Erythroblast (primary cell): ENCODE measurements at regions not wholly inside any gene's neighbourhood (a gene's known extent, or its start where the extent isn't known, plus 50 kb on each side); places are given as distances from the start of the nearest gene placed in this dataset.

Experiments used
- DNase-seq, 2 experiments: peaks; one replicate each; lab custom pipeline; 2025; lab: John Stamatoyannopoulos, UW
- GATA1 ChIP-seq: IDR thresholded peaks from 2 replicates; pipeline ENCODE4 v1.6.1; 2011; ENCODE audit warnings: low read depth, mild to moderate bottlenecking, control low read depth, low read length, moderate library complexity
- POLR2A ChIP-seq: IDR thresholded peaks from 2 replicates; pipeline ENCODE4 v1.6.1; 2011; ENCODE audit warnings: mild to moderate bottlenecking, low read length

GRCh38 chr5:133742431-133742988 lies 130.2 kb upstream of the FSTL4 start:
- TF ChIP-seq POLR2A (no peak), GATA1 (no peak)
- DNase-seq: no peak

GRCh38 chr5:133741818-133742355 lies 129.5 kb upstream of the FSTL4 start:
- TF ChIP-seq POLR2A (no peak), GATA1 (no peak)
- no peak for DNase-seq

- TF ChIP-seq POLR2A (no peak), GATA1 (no peak)
- DNase-seq: no peak
Measured at GRCh38 chr5:133741396-133741795, 129.1 kb upstream of the FSTL4 start.

DNA sequence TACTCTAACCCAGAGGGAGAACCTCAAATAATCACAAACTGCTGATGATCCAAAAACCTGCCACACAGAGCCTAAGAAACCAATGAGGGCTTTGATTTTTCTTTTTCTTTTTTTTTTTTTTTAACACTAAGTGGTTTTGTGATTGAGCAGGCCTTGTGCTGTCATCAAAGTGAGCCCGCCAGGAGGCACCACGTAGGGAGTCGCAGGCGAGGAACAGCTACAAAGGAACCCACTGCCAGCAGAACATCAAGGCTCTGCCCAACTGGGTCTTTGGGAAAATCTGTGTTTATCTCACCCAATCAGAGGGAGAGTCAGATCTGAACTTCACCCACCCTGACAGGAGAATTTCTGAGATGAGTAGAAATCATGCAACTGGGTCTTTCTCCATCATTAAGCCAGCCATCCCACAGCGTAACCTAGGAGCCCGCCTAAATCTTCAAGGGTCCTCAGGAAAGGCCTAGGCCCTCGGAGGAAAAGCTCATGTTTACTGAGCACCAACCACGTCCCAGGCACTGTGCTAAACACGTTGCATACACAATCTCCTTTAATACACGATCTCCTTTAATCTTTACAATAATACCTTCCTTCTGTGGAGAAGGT lies 126.9 kb upstream of the FSTL4 start:
- DNase-seq: no peak
- TF ChIP-seq POLR2A: no peak
- TF ChIP-seq GATA1: no peak

DNA sequence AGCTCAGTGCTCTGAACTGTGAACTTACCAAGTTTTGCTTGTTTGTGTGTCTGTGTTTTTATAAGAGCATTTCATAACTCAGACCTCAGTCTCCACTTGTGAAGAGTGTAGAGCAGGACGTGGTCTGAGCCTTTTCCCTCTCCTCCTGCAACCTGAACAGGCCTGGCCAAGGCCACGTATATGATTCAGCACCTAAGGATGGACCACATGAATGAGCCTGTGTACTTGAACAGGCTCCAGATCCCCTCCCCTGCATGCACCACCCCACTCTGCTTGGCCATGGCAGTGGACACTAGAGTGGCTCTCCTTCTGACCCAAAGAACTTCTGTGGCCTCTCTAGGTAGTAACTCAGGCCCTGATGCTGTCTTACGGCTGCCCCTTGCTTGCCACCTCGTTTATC lies 125.9 kb upstream of the FSTL4 start:
- no peak for DNase-seq
- no peak for TF ChIP-seq GATA1
- no peak for TF ChIP-seq POLR2A

DNA sequence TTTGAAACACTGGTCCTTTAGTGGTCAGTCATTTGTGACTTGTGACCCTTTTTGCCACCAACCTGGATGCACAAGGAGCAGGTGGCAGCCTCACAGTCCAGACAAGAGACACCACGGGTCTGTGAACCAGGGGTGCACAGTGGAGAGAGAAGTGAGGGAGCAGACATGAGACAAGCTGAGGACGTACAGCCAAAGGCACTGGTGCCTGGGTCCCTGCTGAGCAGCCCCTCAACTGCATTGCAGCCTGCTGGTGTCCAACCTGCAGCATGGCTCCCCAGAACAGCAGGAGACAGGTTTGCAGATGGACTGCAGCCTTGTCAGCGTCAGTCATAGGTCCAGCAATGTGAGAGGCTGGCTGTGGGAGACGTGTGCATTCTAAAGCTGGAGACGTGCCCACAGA lies 124.2 kb upstream of the FSTL4 start:
- TF ChIP-seq POLR2A (no peak), GATA1 (no peak)
- DNase-seq: no peak

DNA sequence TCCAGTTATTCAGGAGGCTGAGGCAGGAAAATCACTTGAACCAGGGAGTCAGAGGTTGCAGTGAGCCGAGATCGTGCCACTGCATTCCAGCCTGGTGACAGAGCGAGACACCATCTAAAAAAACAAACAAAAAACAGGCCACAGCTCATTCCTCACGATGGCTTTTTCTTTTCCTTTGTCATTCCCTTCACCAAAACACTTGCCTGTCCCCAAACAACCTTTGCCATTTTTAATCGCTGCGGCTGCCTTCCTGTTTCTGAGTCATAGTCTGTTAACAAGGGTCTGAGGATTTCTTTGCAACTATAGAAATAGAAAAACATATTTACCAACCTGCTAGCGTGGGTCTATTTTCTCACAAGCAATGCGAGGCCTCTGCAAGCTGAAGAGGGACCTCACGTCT lies 123.0 kb upstream of the FSTL4 start:
- no peak for TF ChIP-seq POLR2A
- TF ChIP-seq GATA1: no peak
- no peak for DNase-seq

- TF ChIP-seq POLR2A (no peak), GATA1 (no peak)
- DNase-seq: no peak
Measured at GRCh38 chr5:133734916-133735315, 122.6 kb upstream of the FSTL4 start.

GRCh38 chr5:133732536-133732935 lies 120.2 kb upstream of the FSTL4 start:
- DNase-seq: no peak
- no peak for TF ChIP-seq GATA1
- no peak for TF ChIP-seq POLR2A

- TF ChIP-seq POLR2A: no peak
- no peak for TF ChIP-seq GATA1
- DNase-seq: no peak
Measured at GRCh38 chr5:133731951-133732350, 119.6 kb upstream of the FSTL4 start.

GRCh38 chr5:133730866-133731265 lies 118.5 kb upstream of the FSTL4 start:
- DNase-seq: no peak
- TF ChIP-seq GATA1 (no peak), POLR2A (no peak)

DNA sequence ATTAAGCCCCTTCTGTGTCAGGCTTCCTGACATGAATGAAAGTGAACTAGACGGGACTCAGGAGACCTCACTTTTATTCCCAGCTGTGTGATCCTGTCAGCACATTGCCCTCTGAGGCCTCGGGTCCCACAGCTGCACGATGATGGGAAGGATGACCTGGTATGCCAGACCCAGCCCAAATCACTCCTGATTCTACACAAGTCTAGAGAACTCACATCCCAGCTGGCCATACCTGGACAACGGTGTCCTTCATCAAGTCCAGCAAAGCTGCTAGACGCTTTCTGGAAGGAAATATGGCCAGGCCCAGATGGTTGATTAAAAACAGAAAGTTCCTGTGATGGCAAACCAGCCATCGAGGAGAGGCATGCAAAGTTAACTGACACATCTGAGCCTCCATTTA lies 118.0 kb upstream of the FSTL4 start:
- DNase-seq: no peak
- TF ChIP-seq POLR2A: no peak
- TF ChIP-seq GATA1: no peak

- no peak for DNase-seq
- TF ChIP-seq GATA1: no peak
- TF ChIP-seq POLR2A: no peak
Measured at GRCh38 chr5:133729800-133730199, 117.5 kb upstream of the FSTL4 start.

GRCh38 chr5:133728475-133728874 lies 116.1 kb upstream of the FSTL4 start:
- no peak for DNase-seq
- TF ChIP-seq GATA1 (no peak), POLR2A (no peak)

DNA sequence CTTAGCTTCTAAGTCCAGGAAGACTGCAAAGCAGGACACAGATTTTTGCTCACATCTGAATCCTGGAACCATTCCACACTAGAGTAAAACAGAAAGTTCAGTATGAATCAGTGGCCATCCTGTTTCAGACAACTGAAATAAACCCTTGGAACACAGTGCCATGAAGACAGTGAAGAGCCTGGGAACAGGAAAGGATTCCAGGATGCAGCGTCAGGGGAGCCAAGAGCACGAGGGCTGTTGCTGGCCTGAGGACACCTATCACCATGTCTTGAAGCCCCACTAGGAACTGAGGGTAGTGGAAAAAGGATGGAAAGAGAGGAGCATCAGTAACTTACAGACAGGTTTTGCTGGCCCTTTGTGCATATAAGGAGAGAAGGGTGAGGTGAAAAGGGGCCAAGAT lies 115.3 kb upstream of the FSTL4 start:
- no peak for TF ChIP-seq POLR2A
- TF ChIP-seq GATA1: no peak
- no peak for DNase-seq
